ENCODE measurements at regions not wholly inside any gene's neighbourhood (a gene's known extent, or its start where the extent isn't known, plus 50 kb on each side); places are given as distances from the start of the nearest gene placed in this dataset.
"Not testable (repeated sequence)": the region's sequence is repeated elsewhere in the genome, so short reads cannot be mapped to it uniquely, and the experiment has no call there.

DNA sequence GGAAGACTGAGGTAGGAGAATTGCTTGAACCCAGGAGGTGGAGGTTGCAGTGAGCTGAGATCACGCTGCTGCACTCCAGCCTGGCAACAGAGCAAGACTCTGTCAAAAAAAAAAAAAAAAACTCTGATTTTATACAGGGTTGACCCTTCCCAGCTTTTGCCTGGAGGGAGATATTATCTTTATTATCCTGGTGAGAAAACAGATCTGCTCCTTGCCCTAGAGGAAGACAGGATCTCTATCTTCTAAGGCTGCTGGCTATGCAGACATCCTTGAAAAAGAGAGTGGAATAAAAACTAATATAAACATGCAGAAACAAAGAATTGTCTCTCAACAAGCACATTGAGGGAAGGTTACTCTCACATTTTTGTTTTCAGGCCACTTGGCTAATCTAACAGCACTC is 1503.4 kb upstream of the WWC1 start:
- Histone ChIP-seq H3K27ac (ENCODE audit: low read depth, low read length) (no peak overlapping the region), H3K36me3 (ENCODE audit: insufficient read depth, low read length) (no peaks in the 10 kb centered on the region), H3K4me3 (ENCODE audit: low read length in 2 of 2) (no peak overlapping the region), H3K4me1 (ENCODE audit: insufficient read depth, low read length) (no peaks in the 10 kb centered on the region), H3K9me3 (ENCODE audit: control insufficient read depth in 1 of 2, low read length in 2 of 2) (no peaks in the 10 kb centered on the region), H3K27me3 (ENCODE audit: insufficient read depth, low read length) (no peaks in the 10 kb centered on the region)
- Mint-ChIP-seq H3K27me3 (no peaks in the 10 kb centered on the region), H3K4me3 (no peak overlapping the region), H3K4me1 (no peaks in the 10 kb centered on the region), H3K36me3 (no peaks in the 10 kb centered on the region), H3K9me3 (peaks cover 0 to 18% (median 9%) of the 10 kb centered on the region in 8 donors), H3K27ac (no peak overlapping the region)
- no peak for DNase-seq
- intact Hi-C loops (cut with micrococcal nuclease): no loop called here
- POLR2A ChIA-PET (ENCODE audit: partially characterized antibody): no interaction called here
- CTCF ChIA-PET (ENCODE audit: partially characterized antibody): no interaction called here

- intact Hi-C loops (cut with micrococcal nuclease): no loop called here
- Mint-ChIP-seq H3K27me3 (no peaks in the 10 kb centered on the region), H3K4me1 (no peaks in the 10 kb centered on the region), H3K27ac (no peak overlapping the region), H3K36me3 (no peaks in the 10 kb centered on the region), H3K9me3 (peaks cover 0 to 11% (median 3%) of the 10 kb centered on the region in 8 donors), H3K4me3 (no peak overlapping the region)
- no peaks in the 10 kb centered on the region for H3K27me3 ChIP-seq (ENCODE audit: insufficient read depth, low read length)
- POLR2A ChIA-PET (ENCODE audit: partially characterized antibody): no interaction called here
- no peaks in the 10 kb centered on the region for H3K9me3 ChIP-seq (ENCODE audit: control insufficient read depth in 1 of 2, low read length in 2 of 2)
- H3K27ac ChIP-seq (ENCODE audit: low read depth, low read length): no peak overlapping the region
- no peaks in the 10 kb centered on the region for H3K36me3 ChIP-seq (ENCODE audit: insufficient read depth, low read length)
- DNase-seq: no peak
- no peak overlapping the region for H3K4me3 ChIP-seq (ENCODE audit: low read length in 2 of 2)
- CTCF ChIA-PET (ENCODE audit: partially characterized antibody): no interaction called here
- H3K4me1 ChIP-seq (ENCODE audit: insufficient read depth, low read length): no peaks in the 10 kb centered on the region
Observed at GRCh38 chr5:166795756-166796155, 1495.7 kb upstream of the WWC1 start.

DNA sequence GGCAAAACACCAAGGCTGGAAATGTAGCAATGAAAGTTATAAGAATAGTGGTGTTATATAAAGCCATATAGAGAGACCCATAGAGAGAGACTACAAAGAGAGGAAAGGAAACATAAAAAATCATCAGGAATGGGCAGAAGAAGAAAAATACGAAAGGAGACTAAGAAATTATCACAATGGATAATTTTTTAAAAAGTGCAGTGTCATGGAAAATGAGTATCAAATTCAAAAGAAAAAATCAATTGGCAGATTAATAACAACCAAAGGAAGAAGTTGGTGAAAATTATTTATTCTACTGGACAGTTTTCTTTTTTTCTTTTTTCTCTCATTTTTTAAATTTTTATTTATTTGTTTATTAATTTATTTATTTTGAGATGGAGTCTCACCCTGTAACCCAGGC is 1488.4 kb upstream of the WWC1 start:
- no peak overlapping the region for H3K27ac Mint-ChIP-seq
- CTCF ChIA-PET (ENCODE audit: partially characterized antibody): no interaction called here

GRCh38 chr5:166804223-166804622 is 1487.2 kb upstream of the WWC1 start:
- H3K27me3 Mint-ChIP-seq; POLR2A ChIA-PET (ENCODE audit: partially characterized antibody); DNase-seq; H3K27ac ChIP-seq (ENCODE audit: low read depth, low read length); H3K9me3 ChIP-seq (ENCODE audit: control insufficient read depth in 1 of 2, low read length in 2 of 2); H3K36me3 Mint-ChIP-seq; H3K27me3 ChIP-seq (ENCODE audit: insufficient read depth, low read length); intact Hi-C loops (cut with micrococcal nuclease); H3K4me1 ChIP-seq (ENCODE audit: insufficient read depth, low read length); H3K27ac Mint-ChIP-seq; H3K4me3 ChIP-seq (ENCODE audit: low read length in 2 of 2); H3K4me3 Mint-ChIP-seq; H3K36me3 ChIP-seq (ENCODE audit: insufficient read depth, low read length); H3K4me1 Mint-ChIP-seq: not testable (repeated sequence)
- H3K9me3 Mint-ChIP-seq: peaks cover 4 to 22% (median 12%) of the 10 kb centered on the region in 8 donors
- CTCF ChIA-PET (ENCODE audit: partially characterized antibody): interaction anchor here (0.7 kb wide), 1 partner anchor 818 kb away, joined by 3 read pairs; no protein-coding TSS in a partner anchor

More for the DNA sequence above, 1488.4 kb upstream of the WWC1 start:
- intact Hi-C loops (cut with micrococcal nuclease): no loop called here
- no peaks in the 10 kb centered on the region for H3K4me1 ChIP-seq (ENCODE audit: insufficient read depth, low read length)
- no peak for DNase-seq
- no peaks in the 10 kb centered on the region for H3K27me3 ChIP-seq (ENCODE audit: insufficient read depth, low read length)
- POLR2A ChIA-PET (ENCODE audit: partially characterized antibody): no interaction called here
- Mint-ChIP-seq H3K4me3 (no peak overlapping the region), H3K9me3 (peaks cover 4 to 25% (median 12%) of the 10 kb centered on the region in 8 donors), H3K27me3 (no peaks in the 10 kb centered on the region), H3K4me1 (no peaks in the 10 kb centered on the region), H3K36me3 (no peaks in the 10 kb centered on the region)
- no peak overlapping the region for H3K4me3 ChIP-seq (ENCODE audit: low read length in 2 of 2)
- H3K9me3 ChIP-seq (ENCODE audit: control insufficient read depth in 1 of 2, low read length in 2 of 2): no peaks in the 10 kb centered on the region
- H3K27ac ChIP-seq (ENCODE audit: low read depth, low read length): no peak overlapping the region
- H3K36me3 ChIP-seq (ENCODE audit: insufficient read depth, low read length): no peaks in the 10 kb centered on the region

DNA sequence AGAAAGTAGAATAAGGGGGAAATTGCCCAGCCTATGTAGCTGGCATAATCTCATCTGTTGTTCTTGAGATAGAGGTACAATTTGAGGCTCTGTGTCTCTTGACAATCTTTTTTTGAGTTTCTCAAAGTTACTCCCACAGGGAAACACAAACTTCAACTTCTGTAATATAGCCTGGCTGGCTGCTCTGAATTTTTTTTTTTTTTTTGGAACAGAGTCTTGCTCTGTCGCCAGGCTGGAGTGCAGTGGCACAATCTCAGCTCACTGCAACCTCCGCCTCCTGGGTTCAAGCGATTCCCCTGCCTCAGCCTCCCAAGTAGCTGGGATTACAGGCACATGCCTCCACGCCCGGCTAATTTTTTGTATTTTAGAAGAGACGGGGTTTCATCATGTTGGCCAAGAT is 1486.8 kb upstream of the WWC1 start:
- H3K9me3 ChIP-seq (ENCODE audit: control insufficient read depth in 1 of 2, low read length in 2 of 2); H3K27ac ChIP-seq (ENCODE audit: low read depth, low read length); H3K4me1 Mint-ChIP-seq; H3K4me1 ChIP-seq (ENCODE audit: insufficient read depth, low read length); H3K27me3 Mint-ChIP-seq; H3K4me3 ChIP-seq (ENCODE audit: low read length in 2 of 2); H3K36me3 Mint-ChIP-seq; H3K27me3 ChIP-seq (ENCODE audit: insufficient read depth, low read length); H3K36me3 ChIP-seq (ENCODE audit: insufficient read depth, low read length); DNase-seq; H3K27ac Mint-ChIP-seq; intact Hi-C loops (cut with micrococcal nuclease); H3K4me3 Mint-ChIP-seq; POLR2A ChIA-PET (ENCODE audit: partially characterized antibody): not testable (repeated sequence)
- H3K9me3 Mint-ChIP-seq: peaks cover 4 to 22% (median 10%) of the 10 kb centered on the region in 8 donors
- CTCF ChIA-PET (ENCODE audit: partially characterized antibody): interaction anchor here (0.7 kb wide), 1 partner anchor 819 kb away, joined by 3 read pairs; no protein-coding TSS in a partner anchor

DNA sequence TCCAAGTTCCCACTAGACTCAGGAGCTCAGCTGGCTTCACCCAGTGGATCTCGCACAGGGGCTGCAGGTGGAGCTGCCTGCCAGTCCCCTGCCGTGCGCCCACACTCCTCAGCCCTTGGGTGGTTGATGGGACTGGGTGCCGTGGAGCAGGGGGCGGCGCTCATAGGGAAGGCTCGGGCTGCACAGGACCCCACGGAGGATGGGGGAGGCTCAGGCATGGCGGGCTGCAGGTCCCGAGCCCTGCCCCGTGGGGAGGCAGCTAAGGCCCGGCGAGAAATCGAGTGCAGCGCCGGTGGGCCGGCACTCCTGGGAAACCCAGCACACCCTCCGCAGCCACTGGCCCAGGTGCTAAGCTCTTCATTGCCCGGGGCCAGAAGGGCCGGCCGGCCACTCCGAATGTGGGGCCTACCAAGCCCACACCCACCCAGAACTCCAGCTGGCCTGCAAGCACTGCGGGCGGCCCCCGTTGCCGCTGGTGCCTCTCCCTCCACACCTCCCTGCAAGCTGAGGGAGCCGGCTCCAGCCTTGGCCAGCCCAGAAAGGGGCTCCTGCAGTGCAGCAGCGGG is 1481.3 kb upstream of the WWC1 start:
- H3K27ac ChIP-seq (ENCODE audit: low read depth, low read length); POLR2A ChIA-PET (ENCODE audit: partially characterized antibody); H3K27ac Mint-ChIP-seq; H3K9me3 ChIP-seq (ENCODE audit: control insufficient read depth in 1 of 2, low read length in 2 of 2); H3K36me3 ChIP-seq (ENCODE audit: insufficient read depth, low read length); H3K4me1 ChIP-seq (ENCODE audit: insufficient read depth, low read length); H3K4me3 ChIP-seq (ENCODE audit: low read length in 2 of 2); DNase-seq; H3K4me3 Mint-ChIP-seq; H3K4me1 Mint-ChIP-seq; H3K27me3 ChIP-seq (ENCODE audit: insufficient read depth, low read length); CTCF ChIA-PET (ENCODE audit: partially characterized antibody); H3K27me3 Mint-ChIP-seq; intact Hi-C loops (cut with micrococcal nuclease); H3K36me3 Mint-ChIP-seq: not testable (repeated sequence)
- H3K9me3 Mint-ChIP-seq: peaks cover 6 to 31% (median 13%) of the 10 kb centered on the region in 8 donors

GRCh38 chr5:166810721-166811120 is 1480.7 kb upstream of the WWC1 start:
- Mint-ChIP-seq H3K9me3 (peaks cover 4 to 26% (median 13%) of the 10 kb centered on the region in 8 donors), H3K27ac (no peak overlapping the region), H3K27me3 (no peaks in the 10 kb centered on the region), H3K4me3 (no peak overlapping the region), H3K4me1 (no peaks in the 10 kb centered on the region), H3K36me3 (no peaks in the 10 kb centered on the region)
- Histone ChIP-seq H3K4me3 (ENCODE audit: low read length in 2 of 2) (no peak overlapping the region), H3K36me3 (ENCODE audit: insufficient read depth, low read length) (no peaks in the 10 kb centered on the region), H3K4me1 (ENCODE audit: insufficient read depth, low read length) (no peaks in the 10 kb centered on the region), H3K9me3 (ENCODE audit: control insufficient read depth in 1 of 2, low read length in 2 of 2) (no peaks in the 10 kb centered on the region), H3K27ac (ENCODE audit: low read depth, low read length) (no peak overlapping the region), H3K27me3 (ENCODE audit: insufficient read depth, low read length) (no peaks in the 10 kb centered on the region)
- intact Hi-C loops (cut with micrococcal nuclease): no loop called here
- POLR2A ChIA-PET (ENCODE audit: partially characterized antibody): no interaction called here
- no peak for DNase-seq
- CTCF ChIA-PET (ENCODE audit: partially characterized antibody): no interaction called here

DNA sequence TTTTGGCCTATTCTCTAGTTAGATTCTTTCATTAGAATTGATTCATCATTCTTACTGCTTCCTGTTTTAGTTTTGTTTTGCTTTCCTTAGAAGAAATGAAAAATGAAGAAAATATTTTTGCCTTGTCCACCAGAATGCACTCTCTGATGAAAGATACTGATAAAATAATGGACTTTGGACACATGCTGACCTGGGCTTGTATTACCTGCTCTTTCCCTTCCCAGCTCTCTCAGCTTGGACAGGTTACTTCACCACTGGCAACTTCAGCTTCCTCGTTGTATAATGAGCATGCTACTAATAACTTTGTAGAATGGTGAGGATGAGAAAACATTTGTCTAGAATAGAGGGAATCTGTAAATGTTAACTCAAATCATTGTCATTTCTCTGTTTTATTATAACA is 1468.1 kb upstream of the WWC1 start:
- intact Hi-C loops (cut with micrococcal nuclease): no loop called here
- H3K9me3 Mint-ChIP-seq: peaks cover 2 to 12% (median 7%) of the 10 kb centered on the region in 8 donors
- H3K4me1 Mint-ChIP-seq: no peaks in the 10 kb centered on the region
- H3K27me3 Mint-ChIP-seq: no peaks in the 10 kb centered on the region
- H3K36me3 Mint-ChIP-seq: no peaks in the 10 kb centered on the region
- ChIA-PET POLR2A (ENCODE audit: partially characterized antibody) (no interaction called here), CTCF (ENCODE audit: partially characterized antibody) (no interaction called here)
- no peak for DNase-seq
- Histone ChIP-seq H3K9me3 (ENCODE audit: control insufficient read depth in 1 of 2, low read length in 2 of 2) (no peaks in the 10 kb centered on the region), H3K4me3 (ENCODE audit: low read length in 2 of 2) (no peak overlapping the region), H3K27me3 (ENCODE audit: insufficient read depth, low read length) (no peaks in the 10 kb centered on the region), H3K36me3 (ENCODE audit: insufficient read depth, low read length) (no peaks in the 10 kb centered on the region), H3K27ac (ENCODE audit: low read depth, low read length) (no peak overlapping the region), H3K4me1 (ENCODE audit: insufficient read depth, low read length) (no peaks in the 10 kb centered on the region)
- no peak overlapping the region for H3K27ac Mint-ChIP-seq
- H3K4me3 Mint-ChIP-seq: no peak overlapping the region

Measured in CD4-positive, alpha-beta memory T cell (primary cell).